DMS53 (cell line): ENCODE measurements at regions not wholly inside any gene's neighbourhood (a gene's known extent, or its start where the extent isn't known, plus 50 kb on each side); places are given as distances from the start of the nearest gene placed in this dataset.
"Not testable (repeated sequence)": the region's sequence is repeated elsewhere in the genome, so short reads cannot be mapped to it uniquely, and the experiment has no call there.

Source experiments
- DNase-seq: peaks from one replicate; lab custom pipeline; 2025; lab: John Stamatoyannopoulos, UW

GRCh38 chr15:95132774-95133173 lies 901.4 kb downstream of the MCTP2 start:
- no peak for DNase-seq

- no peak for DNase-seq
Observed at GRCh38 chr15:95134431-95135110, 903.2 kb downstream of the MCTP2 start.

GRCh38 chr15:95138604-95139270 lies 907.4 kb downstream of the MCTP2 start:
- no peak for DNase-seq

- no peak for DNase-seq
Observed at GRCh38 chr15:95141486-95141885, 910.1 kb downstream of the MCTP2 start.

- no peak for DNase-seq
Observed at GRCh38 chr15:95142531-95142930, 911.2 kb downstream of the MCTP2 start.

GRCh38 chr15:95146481-95146880 lies 915.1 kb downstream of the MCTP2 start:
- no peak for DNase-seq

GRCh38 chr15:95148183-95148582 lies 916.8 kb downstream of the MCTP2 start:
- no peak for DNase-seq

- DNase-seq = no peak
Observed at GRCh38 chr15:95149036-95149435, 917.7 kb downstream of the MCTP2 start.

- DNase-seq = no peak
Observed at GRCh38 chr15:95149771-95150170, 918.4 kb downstream of the MCTP2 start.

GRCh38 chr15:95150466-95150865 lies 919.1 kb downstream of the MCTP2 start:
- no peak for DNase-seq

GRCh38 chr15:95152741-95153140 lies 921.4 kb downstream of the MCTP2 start:
- no peak for DNase-seq

- DNase-seq = not testable (repeated sequence)
Observed at GRCh38 chr15:95153201-95153600, 921.8 kb downstream of the MCTP2 start.

- no peak for DNase-seq
Observed at GRCh38 chr15:95160316-95160715, 929.0 kb downstream of the MCTP2 start.

- no peak for DNase-seq
Observed at GRCh38 chr15:95162069-95162468, 930.7 kb downstream of the MCTP2 start.

- no peak for DNase-seq
Observed at GRCh38 chr15:95162531-95162930, 931.2 kb downstream of the MCTP2 start.

- no peak for DNase-seq
Observed at GRCh38 chr15:95162967-95163531, 931.7 kb downstream of the MCTP2 start.

- no peak for DNase-seq
Observed at GRCh38 chr15:95168152-95168551, 936.8 kb downstream of the MCTP2 start.

- DNase-seq = no peak
Observed at GRCh38 chr15:95168951-95169431, 937.6 kb downstream of the MCTP2 start.

- DNase-seq = no peak
Observed at GRCh38 chr15:95169541-95170459, 938.4 kb downstream of the MCTP2 start.

GRCh38 chr15:95170561-95171380 lies 939.4 kb downstream of the MCTP2 start:
- no peak for DNase-seq

GRCh38 chr15:95171564-95171963 lies 940.2 kb downstream of the MCTP2 start:
- no peak for DNase-seq
